ENCODE measurements at regions not wholly inside any gene's neighbourhood (a gene's known extent, or its start where the extent isn't known, plus 50 kb on each side); places are given as distances from the start of the nearest gene placed in this dataset.

- DNase-seq, result no peak
Measured at GRCh38 chr1:29641921-29642320, 405.6 kb downstream of the PTPRU start.

DNA sequence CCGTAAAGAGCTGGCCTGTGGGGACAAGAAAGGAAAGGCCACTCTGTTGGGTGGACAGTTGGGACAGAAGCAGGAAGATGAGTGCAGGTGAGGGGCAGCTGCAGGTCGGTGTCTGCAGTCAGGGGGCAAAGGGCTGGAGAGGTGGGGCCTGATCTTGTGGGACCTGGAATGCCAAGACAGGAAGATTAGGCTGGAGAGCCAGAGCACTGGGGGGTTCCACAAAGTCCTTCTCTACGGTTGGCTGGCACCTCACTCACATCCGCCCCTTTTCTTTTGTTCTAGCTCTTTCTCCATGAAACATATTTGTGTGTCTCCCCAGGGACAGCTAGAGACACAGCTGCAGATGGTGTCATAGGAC is 404.1 kb downstream of the PTPRU start:
- peak; percentile 78 for DNase-seq

- DNase-seq, result no peak
Measured at GRCh38 chr1:29639741-29640427, 403.6 kb downstream of the PTPRU start.

DNA sequence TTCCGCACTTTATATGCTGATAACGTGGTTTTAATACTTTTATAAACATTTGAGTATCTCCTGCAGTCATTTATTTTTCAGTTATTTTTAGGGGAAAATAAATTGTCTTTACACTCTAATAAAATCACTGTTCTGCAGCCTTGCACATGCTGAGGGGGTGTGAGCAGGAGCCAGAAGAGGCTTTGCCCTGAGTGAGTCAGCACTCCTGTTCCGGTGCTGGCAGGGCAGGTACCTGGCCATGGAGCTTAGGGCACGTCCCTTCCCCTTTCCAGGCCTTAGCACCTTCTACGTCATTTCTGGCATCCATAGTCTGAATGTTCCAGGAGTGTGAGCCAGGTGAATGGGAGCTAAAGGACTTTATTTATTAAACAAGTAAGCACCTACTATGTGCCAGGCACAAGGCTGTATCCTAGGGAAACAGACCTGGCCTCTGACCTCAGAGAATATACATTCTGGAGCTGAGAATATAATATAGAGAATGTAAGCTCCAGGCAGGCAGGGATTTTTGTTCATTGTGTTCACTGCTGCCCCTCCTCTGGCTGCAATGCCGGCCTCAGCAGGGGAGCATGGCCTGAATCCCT is 402.9 kb downstream of the PTPRU start:
- DNase-seq, result no peak

GRCh38 chr1:29638281-29638680 is 402.0 kb downstream of the PTPRU start:
- DNase-seq, result no peak

DNA sequence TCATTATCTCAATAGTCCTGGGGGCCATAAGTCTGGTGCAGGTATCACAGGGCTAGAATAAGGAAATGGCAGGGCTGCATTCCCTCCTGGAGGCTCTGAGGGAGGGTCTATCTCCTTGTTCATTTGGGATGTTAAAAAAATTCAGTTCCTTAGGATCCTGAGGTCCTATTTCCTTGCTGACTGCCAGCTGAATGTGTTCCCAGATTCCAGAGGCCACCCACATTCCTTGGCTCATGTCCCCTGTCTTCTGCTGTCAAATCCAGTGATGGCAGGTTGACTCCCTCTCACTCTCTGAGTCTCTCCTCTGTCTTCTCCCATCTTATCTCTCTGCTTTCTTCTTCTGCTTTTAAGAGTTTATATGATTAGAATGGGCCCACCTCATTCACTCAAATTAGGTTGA is 400.6 kb downstream of the PTPRU start:
- no peak for DNase-seq

GRCh38 chr1:29635501-29636263 is 399.4 kb downstream of the PTPRU start:
- DNase-seq, result no peak

GRCh38 chr1:29634746-29635335 is 398.5 kb downstream of the PTPRU start:
- DNase-seq, result no peak

DNA sequence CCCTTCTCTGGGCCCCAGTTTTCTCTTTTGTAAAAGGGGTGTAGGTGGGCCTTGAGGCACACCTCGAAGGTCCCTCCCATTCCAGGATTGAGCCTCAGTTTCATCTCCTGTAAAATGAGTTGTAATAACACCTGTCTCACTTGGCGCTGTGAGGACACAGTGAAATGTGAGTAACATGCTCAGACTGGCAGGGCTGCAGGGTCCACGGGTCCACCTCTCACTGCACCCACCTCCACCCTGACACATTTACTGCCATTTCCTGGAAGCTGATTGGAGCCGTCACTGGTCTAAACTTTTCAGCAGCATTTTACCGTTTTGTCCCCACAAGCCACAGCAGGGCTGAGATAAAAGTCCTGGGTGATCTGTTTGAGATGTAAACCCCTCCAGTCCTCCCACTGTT is 398.0 kb downstream of the PTPRU start:
- no peak for DNase-seq

GRCh38 chr1:29633771-29634170 is 397.4 kb downstream of the PTPRU start:
- DNase-seq, result peak; percentile 59

DNA sequence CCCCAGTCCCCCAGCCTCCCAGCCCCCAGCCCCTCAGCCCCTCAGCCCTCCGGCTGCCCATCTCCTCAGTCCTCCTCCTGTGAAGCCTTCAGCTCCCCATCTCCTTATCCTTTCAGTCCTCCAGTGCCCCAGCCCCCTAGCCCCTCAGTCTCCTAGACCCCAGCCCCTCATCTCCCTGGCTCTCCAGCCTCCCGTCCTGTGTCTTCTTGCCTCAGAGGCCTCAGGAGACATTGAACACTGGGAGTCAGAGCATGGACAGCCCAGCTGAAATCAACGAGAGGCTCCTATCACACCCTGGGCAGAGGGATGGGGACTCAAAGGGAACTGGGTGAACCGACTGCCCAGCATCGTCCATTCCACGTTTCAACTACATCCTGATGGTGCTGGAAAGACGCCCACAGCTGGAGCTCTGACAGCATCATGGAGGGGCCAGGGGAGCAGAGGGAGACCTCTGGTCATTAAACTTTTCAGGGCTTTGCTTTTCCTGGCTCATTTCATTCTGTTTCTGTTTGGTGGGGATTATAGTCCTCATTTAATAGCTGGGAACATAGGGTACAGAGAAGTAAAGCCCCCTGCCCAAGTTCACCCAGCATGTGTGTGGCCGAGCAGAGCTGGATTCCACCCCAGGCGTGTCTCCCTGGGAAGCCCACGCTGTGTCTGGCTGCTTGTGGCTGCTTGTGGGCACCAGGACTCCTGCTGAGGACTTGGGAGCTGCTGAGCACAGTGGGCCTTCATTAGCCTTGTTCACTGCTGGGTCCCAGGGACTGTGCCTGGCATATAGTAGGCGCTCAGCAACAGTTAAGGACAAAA is 396.7 kb downstream of the PTPRU start:
- DNase-seq, result no peak

DNA sequence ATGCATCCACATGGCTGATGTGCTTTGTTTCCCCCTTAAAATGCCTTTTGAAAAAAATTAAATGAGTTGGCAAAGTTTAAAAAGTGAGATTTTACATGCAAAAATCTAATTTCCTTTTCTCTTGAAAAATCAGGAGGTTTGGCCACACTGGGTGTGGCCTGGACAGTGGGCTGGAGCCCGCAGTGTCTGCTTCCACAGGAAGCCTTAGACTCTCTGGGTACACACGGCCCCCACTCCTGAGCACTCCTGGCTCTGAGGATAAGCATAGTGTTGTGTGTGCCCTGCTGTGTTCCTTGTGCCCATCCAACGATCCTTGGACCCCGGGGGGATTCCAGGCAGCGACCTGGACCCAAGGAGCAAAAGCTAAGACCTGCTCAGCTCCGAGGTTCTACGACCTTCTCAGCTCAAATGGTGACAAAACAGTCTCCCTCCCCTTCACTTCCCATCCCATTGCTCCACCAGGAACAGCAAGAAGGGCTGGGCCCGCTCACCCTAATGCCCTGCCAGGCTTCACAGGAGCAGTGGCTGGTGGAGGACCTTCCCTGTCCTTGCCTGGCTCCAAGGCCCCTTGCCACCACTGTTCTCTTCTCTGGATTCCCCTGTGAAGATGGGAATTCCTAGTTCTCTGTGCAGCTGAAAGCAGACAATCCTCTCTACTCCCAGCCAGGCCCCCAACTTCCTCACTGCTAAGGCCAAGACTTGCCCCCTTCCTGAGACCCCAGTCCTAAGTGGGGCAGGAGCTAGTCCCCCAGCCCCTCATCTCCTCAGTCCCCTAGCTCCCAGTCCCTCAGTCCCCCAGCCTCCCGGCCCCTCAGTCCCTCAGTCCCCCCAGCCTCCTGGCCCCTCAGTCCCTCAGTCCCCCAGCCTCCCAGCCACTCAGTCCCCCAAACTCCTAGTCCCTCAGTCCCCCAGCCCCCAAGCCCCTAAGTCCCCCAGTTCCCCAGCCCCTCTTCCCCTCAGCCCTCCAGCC is 395.8 kb downstream of the PTPRU start:
- no peak for DNase-seq

DNA sequence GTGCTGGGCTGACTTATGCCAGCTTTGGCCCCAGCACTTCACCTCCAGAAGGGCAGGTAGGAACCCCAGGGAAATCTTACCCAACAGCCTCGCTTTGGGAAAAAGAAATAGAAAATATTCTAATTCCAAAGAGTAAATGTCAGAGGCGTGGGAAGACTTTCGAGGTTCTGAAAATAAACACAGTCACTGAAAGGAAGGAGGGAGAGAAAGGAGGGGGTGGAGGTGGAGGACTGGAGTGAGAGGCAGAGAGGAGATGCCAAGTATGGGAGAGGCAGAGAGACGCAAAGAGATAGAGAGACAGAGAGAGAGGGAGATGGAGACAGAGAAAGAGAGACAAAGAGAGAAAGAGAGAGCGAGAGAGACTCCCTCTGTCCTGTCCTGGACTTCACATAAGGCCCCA is 395.0 kb downstream of the PTPRU start:
- DNase-seq, result no peak

GRCh38 chr1:29630756-29631155 is 394.4 kb downstream of the PTPRU start:
- no peak for DNase-seq

GRCh38 chr1:29629814-29630516 is 393.6 kb downstream of the PTPRU start:
- no peak for DNase-seq

- no peak for DNase-seq
Measured at GRCh38 chr1:29629401-29629800, 393.1 kb downstream of the PTPRU start.

- no peak for DNase-seq
Measured at GRCh38 chr1:29628190-29628589, 391.9 kb downstream of the PTPRU start.

GRCh38 chr1:29626726-29627125 is 390.4 kb downstream of the PTPRU start:
- no peak for DNase-seq

DNA sequence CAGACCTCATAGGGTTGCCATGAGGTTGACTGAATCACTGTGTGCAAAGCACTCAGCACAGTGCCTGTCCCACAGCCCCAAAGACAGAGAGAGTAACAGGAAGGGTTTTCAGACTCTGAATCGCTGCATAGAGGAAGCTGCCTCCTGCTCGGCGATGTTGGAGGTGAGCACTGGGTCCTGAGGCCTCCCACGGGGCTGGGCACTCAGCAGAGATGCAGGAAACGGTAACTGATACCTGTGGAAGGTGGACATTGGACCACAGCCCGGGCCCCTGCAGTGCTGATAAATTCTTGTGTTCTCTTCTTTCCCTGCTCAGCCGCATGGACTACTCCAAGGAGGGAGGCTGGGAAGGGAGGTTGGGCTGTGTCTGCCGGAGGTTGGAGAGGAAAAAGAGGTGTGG is 389.7 kb downstream of the PTPRU start:
- no peak for DNase-seq

- no peak for DNase-seq
Measured at GRCh38 chr1:29625084-29625420, 388.7 kb downstream of the PTPRU start.
